ENCODE measurements at regions not wholly inside any gene's neighbourhood (a gene's known extent, or its start where the extent isn't known, plus 50 kb on each side); places are given as distances from the start of the nearest gene placed in this dataset.

GRCh38 chr2:166831930-166832329 is 56.4 kb upstream of the XIRP2 start:
- H3K4me1 ChIP-seq, result no peaks in the 10 kb centered on the region
- in situ Hi-C loops (cut with MboI; ENCODE audit: low sequenced_read_pairs), result no loop called here

GRCh38 chr2:166825914-166826313 is 62.4 kb upstream of the XIRP2 start:
- in situ Hi-C loops (cut with MboI; ENCODE audit: low sequenced_read_pairs), result no loop called here

More at GRCh38 chr2:166831930-166832329, 56.4 kb upstream of the XIRP2 start:
- H3K4me3 ChIP-seq, result no peak overlapping the region
- DNase-seq (ENCODE audit: low spot score in 2 of 2), result no peak
- H3K27me3 ChIP-seq (ENCODE audit: low read depth), result no peaks in the 10 kb centered on the region
- no peaks in the 10 kb centered on the region for H3K9me3 ChIP-seq
- H3K36me3 ChIP-seq (replicated peaks), result no peaks in the 10 kb centered on the region

GRCh38 chr2:166814335-166814734 is 73.9 kb upstream of the XIRP2 start:
- in situ Hi-C loops (cut with MboI; ENCODE audit: low sequenced_read_pairs), result no loop called here
- Histone ChIP-seq H3K9me3 (no peaks in the 10 kb centered on the region), H3K36me3 (replicated peaks) (no peaks in the 10 kb centered on the region), H3K4me3 (no peak overlapping the region), H3K4me1 (no peaks in the 10 kb centered on the region), H3K27me3 (ENCODE audit: low read depth) (no peaks in the 10 kb centered on the region)
- no peak for DNase-seq (ENCODE audit: low spot score in 2 of 2)

More at GRCh38 chr2:166825914-166826313, 62.4 kb upstream of the XIRP2 start:
- H3K9me3 ChIP-seq, result no peaks in the 10 kb centered on the region
- no peaks in the 10 kb centered on the region for H3K27me3 ChIP-seq (ENCODE audit: low read depth)
- H3K4me3 ChIP-seq, result no peak overlapping the region
- H3K36me3 ChIP-seq (replicated peaks), result no peaks in the 10 kb centered on the region
- no peaks in the 10 kb centered on the region for H3K4me1 ChIP-seq
- DNase-seq (ENCODE audit: low spot score in 2 of 2), result no peak

DNA sequence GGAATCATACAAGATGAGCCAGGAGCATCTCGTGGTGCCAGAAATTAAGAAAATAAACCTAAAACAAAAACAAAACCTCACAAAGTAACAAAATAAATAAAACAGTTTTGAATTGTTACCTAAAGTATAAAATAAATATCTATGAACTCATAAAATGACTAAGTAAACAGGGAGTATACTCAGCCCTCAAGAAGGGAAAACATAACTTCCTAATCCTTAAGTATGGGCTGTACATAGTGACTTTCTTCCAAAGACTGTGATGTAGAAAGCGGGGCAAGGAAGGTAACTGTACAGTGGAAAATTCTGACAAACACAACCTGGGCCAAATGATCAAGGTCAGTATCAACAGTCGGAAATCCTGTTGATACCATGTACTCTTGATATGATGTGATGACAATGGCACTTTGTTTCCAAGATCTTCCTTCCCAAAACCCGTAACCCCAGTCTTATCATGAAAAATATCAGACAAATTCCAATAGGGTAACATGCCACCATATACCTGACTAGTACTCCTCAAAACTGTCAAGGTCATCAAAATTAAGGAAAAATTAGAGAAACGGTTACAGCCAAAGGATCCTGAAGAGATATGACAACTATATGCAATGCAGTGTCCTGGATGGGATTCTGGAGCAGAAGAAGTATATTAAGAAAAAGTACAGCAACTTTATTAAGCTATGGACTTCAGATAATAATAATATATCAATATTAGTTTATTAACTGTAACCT is 76.0 kb upstream of the XIRP2 start:
- in situ Hi-C loops (cut with MboI; ENCODE audit: low sequenced_read_pairs), result no loop called here

GRCh38 chr2:166805753-166806152 is 82.5 kb upstream of the XIRP2 start:
- H3K9me3 ChIP-seq, result no peaks in the 10 kb centered on the region
- H3K27me3 ChIP-seq (ENCODE audit: low read depth), result no peaks in the 10 kb centered on the region
- in situ Hi-C loops (cut with MboI; ENCODE audit: low sequenced_read_pairs), result no loop called here
- H3K4me3 ChIP-seq, result no peak overlapping the region
- DNase-seq (ENCODE audit: low spot score in 2 of 2), result no peak
- H3K4me1 ChIP-seq, result no peaks in the 10 kb centered on the region
- no peaks in the 10 kb centered on the region for H3K36me3 ChIP-seq (replicated peaks)

More for the DNA sequence above, 76.0 kb upstream of the XIRP2 start:
- DNase-seq (ENCODE audit: low spot score in 2 of 2), result no peak
- Histone ChIP-seq H3K27me3 (ENCODE audit: low read depth) (no peaks in the 10 kb centered on the region), H3K4me1 (no peaks in the 10 kb centered on the region), H3K9me3 (no peaks in the 10 kb centered on the region), H3K36me3 (replicated peaks) (no peaks in the 10 kb centered on the region), H3K4me3 (no peak overlapping the region)

GRCh38 chr2:166803373-166804000 is 84.8 kb upstream of the XIRP2 start:
- H3K9me3 ChIP-seq, result no peaks in the 10 kb centered on the region
- in situ Hi-C loops (cut with MboI; ENCODE audit: low sequenced_read_pairs), result no loop called here
- no peak for DNase-seq (ENCODE audit: low spot score in 2 of 2)
- no peaks in the 10 kb centered on the region for H3K4me1 ChIP-seq
- H3K27me3 ChIP-seq (ENCODE audit: low read depth), result no peaks in the 10 kb centered on the region
- no peak overlapping the region for H3K4me3 ChIP-seq
- no peaks in the 10 kb centered on the region for H3K36me3 ChIP-seq (replicated peaks)

GRCh38 chr2:166802475-166802874 is 85.8 kb upstream of the XIRP2 start:
- no peak for DNase-seq (ENCODE audit: low spot score in 2 of 2)
- no peaks in the 10 kb centered on the region for H3K27me3 ChIP-seq (ENCODE audit: low read depth)
- no peaks in the 10 kb centered on the region for H3K36me3 ChIP-seq (replicated peaks)
- no peaks in the 10 kb centered on the region for H3K4me1 ChIP-seq
- no peaks in the 10 kb centered on the region for H3K9me3 ChIP-seq
- in situ Hi-C loops (cut with MboI; ENCODE audit: low sequenced_read_pairs), result no loop called here
- H3K4me3 ChIP-seq, result no peak overlapping the region

GRCh38 chr2:166792808-166793207 is 95.5 kb upstream of the XIRP2 start:
- DNase-seq (ENCODE audit: low spot score in 2 of 2), result no peak
- in situ Hi-C loops (cut with MboI; ENCODE audit: low sequenced_read_pairs), result no loop called here
- H3K36me3 ChIP-seq (replicated peaks), result no peaks in the 10 kb centered on the region
- no peaks in the 10 kb centered on the region for H3K27me3 ChIP-seq (ENCODE audit: low read depth)
- H3K9me3 ChIP-seq, result no peaks in the 10 kb centered on the region
- no peaks in the 10 kb centered on the region for H3K4me1 ChIP-seq
- H3K4me3 ChIP-seq, result no peak overlapping the region

DNA sequence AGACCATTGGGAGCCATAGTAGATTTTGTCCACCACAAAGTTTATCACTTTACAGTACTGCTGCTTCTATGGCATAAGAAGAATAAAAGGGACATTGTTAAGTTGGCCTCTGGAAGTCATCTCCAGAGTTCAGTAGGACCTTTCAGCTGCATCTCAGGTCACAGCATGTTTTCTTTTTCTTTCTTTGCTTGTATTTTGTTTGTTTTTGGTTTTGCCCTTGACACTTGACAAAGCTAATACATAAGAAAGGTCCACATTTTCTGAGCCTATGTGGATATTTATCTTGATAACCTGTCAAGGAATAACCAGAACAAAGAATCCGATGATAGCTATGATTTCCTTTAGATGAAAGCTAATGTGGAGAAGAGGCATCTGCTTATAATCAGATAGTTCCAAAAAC is 101.6 kb upstream of the XIRP2 start:
- DNase-seq (ENCODE audit: low spot score in 2 of 2), result no peak
- in situ Hi-C loops (cut with MboI; ENCODE audit: low sequenced_read_pairs), result no loop called here
- no peaks in the 10 kb centered on the region for H3K4me1 ChIP-seq
- no peaks in the 10 kb centered on the region for H3K27me3 ChIP-seq (ENCODE audit: low read depth)
- H3K36me3 ChIP-seq (replicated peaks), result no peaks in the 10 kb centered on the region
- H3K4me3 ChIP-seq, result no peak overlapping the region
- H3K9me3 ChIP-seq, result no peaks in the 10 kb centered on the region

GRCh38 chr2:166784296-166784946 is 103.9 kb upstream of the XIRP2 start:
- H3K36me3 ChIP-seq (replicated peaks), result no peaks in the 10 kb centered on the region
- no peaks in the 10 kb centered on the region for H3K9me3 ChIP-seq
- DNase-seq (ENCODE audit: low spot score in 2 of 2), result no peak
- H3K27me3 ChIP-seq (ENCODE audit: low read depth), result no peaks in the 10 kb centered on the region
- in situ Hi-C loops (cut with MboI; ENCODE audit: low sequenced_read_pairs), result no loop called here
- H3K4me3 ChIP-seq, result no peak overlapping the region
- H3K4me1 ChIP-seq, result no peaks in the 10 kb centered on the region

DNA sequence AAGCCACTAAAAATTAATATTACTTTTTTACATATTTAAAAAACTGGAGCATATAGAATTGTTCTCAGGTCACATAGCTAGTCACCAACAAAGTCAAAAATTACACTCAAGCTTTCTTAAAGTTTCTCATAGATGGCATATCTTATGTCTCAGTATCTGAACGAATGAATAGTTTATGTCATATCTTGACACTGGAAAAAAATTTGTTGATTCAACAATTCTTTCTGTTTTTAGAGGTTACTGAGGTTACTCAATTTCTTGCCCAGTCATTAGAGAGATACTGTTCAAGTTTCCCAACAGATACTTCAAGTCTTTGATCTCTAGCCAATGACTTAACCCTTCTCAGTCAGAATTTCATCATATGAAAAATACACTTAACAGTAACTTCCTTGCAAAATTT is 113.1 kb upstream of the XIRP2 start:
- no peak overlapping the region for H3K4me3 ChIP-seq
- H3K36me3 ChIP-seq (replicated peaks), result no peaks in the 10 kb centered on the region
- in situ Hi-C loops (cut with MboI; ENCODE audit: low sequenced_read_pairs), result no loop called here
- no peak for DNase-seq (ENCODE audit: low spot score in 2 of 2)
- no peaks in the 10 kb centered on the region for H3K9me3 ChIP-seq
- no peaks in the 10 kb centered on the region for H3K4me1 ChIP-seq
- H3K27me3 ChIP-seq (ENCODE audit: low read depth), result no peaks in the 10 kb centered on the region

GRCh38 chr2:166773308-166773949 is 114.9 kb upstream of the XIRP2 start:
- DNase-seq (ENCODE audit: low spot score in 2 of 2), result no peak
- Histone ChIP-seq H3K36me3 (replicated peaks) (no peaks in the 10 kb centered on the region), H3K9me3 (no peaks in the 10 kb centered on the region), H3K27me3 (ENCODE audit: low read depth) (no peaks in the 10 kb centered on the region), H3K4me3 (no peak overlapping the region), H3K4me1 (no peaks in the 10 kb centered on the region)
- in situ Hi-C loops (cut with MboI; ENCODE audit: low sequenced_read_pairs), result no loop called here

GRCh38 chr2:166768393-166769123 is 119.7 kb upstream of the XIRP2 start:
- Histone ChIP-seq H3K4me1 (no peaks in the 10 kb centered on the region), H3K36me3 (replicated peaks) (no peaks in the 10 kb centered on the region), H3K27me3 (ENCODE audit: low read depth) (no peaks in the 10 kb centered on the region), H3K4me3 (no peak overlapping the region), H3K9me3 (no peaks in the 10 kb centered on the region)
- no peak for DNase-seq (ENCODE audit: low spot score in 2 of 2)
- in situ Hi-C loops (cut with MboI; ENCODE audit: low sequenced_read_pairs), result no loop called here
